ENCODE measurements at regions not wholly inside any gene's neighbourhood (a gene's known extent, or its start where the extent isn't known, plus 50 kb on each side); places are given as distances from the start of the nearest gene placed in this dataset.

DNA sequence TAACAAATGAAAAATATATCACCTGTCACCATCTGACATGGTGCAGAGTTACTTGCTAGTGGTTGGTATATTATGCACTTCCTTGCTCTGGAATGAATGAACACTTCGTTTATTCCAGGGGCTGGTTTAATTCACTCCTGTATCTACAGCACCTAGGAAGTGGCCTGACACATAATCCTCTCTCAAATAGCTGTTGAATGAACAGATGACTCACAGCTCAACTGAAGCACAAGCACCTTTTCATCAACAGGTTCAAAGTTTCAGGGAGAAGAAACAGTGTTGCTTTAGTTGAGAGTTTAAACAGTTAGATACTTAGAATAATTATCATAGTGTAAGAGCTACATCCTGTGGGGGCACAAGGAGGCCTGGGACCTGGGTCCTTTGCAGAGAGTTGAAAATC, 135.0 kb upstream of the DAP start:
- no peaks in the 10 kb centered on the region for H3K36me3 ChIP-seq

DNA sequence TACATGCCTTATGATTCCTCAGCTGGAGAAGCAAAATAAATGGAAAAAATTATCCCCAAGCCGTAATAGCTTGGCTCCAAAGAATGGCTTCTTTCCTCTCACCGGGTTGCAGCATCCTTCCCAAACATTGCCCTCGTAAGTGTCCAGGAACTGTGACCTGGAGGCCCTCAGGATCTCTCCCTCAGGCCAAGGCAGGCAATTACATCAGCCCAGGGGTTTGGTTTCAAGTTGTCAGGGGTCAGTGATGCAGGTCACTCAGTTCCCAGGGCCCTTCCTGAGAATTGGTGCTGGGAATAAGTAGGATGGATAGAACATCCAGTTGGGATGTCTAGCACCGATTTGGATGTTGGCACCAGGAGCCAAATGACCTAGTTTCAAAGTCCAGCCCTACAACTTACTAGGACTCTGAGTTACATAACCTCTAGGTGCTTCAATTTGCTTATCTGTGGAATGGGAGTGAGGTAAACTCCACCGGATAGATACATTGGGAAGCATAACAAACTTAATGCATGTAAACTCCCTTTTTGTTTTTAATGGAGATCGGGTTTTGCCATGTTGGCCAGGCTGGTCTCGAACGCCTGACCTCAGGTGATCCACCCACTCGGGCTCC, 133.5 kb upstream of the DAP start:
- Histone ChIP-seq H3K27me3 (no peaks in the 10 kb centered on the region), H3K4me3 (no peak overlapping the region), H3K4me1 (no peaks in the 10 kb centered on the region), H3K27ac (no peak overlapping the region), H3K36me3 (no peaks in the 10 kb centered on the region), H3K9me3 (no peaks in the 10 kb centered on the region)
- TF ChIP-seq, protein P1, sequence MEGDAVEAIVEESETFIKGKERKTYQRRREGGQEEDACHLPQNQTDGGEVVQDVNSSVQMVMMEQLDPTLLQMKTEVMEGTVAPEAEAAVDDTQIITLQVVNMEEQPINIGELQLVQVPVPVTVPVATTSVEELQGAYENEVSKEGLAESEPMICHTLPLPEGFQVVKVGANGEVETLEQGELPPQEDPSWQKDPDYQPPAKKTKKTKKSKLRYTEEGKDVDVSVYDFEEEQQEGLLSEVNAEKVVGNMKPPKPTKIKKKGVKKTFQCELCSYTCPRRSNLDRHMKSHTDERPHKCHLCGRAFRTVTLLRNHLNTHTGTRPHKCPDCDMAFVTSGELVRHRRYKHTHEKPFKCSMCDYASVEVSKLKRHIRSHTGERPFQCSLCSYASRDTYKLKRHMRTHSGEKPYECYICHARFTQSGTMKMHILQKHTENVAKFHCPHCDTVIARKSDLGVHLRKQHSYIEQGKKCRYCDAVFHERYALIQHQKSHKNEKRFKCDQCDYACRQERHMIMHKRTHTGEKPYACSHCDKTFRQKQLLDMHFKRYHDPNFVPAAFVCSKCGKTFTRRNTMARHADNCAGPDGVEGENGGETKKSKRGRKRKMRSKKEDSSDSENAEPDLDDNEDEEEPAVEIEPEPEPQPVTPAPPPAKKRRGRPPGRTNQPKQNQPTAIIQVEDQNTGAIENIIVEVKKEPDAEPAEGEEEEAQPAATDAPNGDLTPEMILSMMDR (IDR thresholded peaks at IDR 0.05) = no peak
- no peak for DNase-seq (ENCODE audit: low spot score)

More for the DNA sequence above, 135.0 kb upstream of the DAP start:
- TF ChIP-seq, protein P1 (IDR thresholded peaks at IDR 0.05) = no peak
- H3K27me3 ChIP-seq = no peaks in the 10 kb centered on the region
- H3K27ac ChIP-seq = no peak overlapping the region
- no peak overlapping the region for H3K4me3 ChIP-seq
- H3K9me3 ChIP-seq = no peaks in the 10 kb centered on the region
- H3K4me1 ChIP-seq = no peaks in the 10 kb centered on the region
- no peak for DNase-seq (ENCODE audit: low spot score)

DNA sequence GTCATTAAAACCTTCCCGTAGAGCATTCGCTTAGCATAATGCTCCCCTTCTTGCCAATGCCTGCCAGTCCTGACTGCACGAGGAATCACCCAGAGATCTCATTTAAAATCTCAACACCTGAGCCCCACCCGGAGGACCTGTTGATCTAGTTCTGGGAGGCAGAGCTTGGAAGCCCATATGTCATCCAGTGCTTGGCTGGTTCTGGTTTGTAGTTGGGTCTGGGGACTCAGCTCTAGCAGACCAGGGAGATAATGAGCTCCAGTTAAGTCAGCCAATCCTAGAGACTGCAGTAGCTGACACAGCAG, 131.8 kb upstream of the DAP start:
- H3K9me3 ChIP-seq = no peaks in the 10 kb centered on the region
- TF ChIP-seq, protein P1 (IDR thresholded peaks at IDR 0.05) = no peak
- no peak overlapping the region for H3K27ac ChIP-seq
- H3K4me1 ChIP-seq = no peaks in the 10 kb centered on the region
- H3K36me3 ChIP-seq = no peaks in the 10 kb centered on the region
- no peak for DNase-seq (ENCODE audit: low spot score)
- H3K27me3 ChIP-seq = no peaks in the 10 kb centered on the region
- H3K4me3 ChIP-seq = no peak overlapping the region

DNA sequence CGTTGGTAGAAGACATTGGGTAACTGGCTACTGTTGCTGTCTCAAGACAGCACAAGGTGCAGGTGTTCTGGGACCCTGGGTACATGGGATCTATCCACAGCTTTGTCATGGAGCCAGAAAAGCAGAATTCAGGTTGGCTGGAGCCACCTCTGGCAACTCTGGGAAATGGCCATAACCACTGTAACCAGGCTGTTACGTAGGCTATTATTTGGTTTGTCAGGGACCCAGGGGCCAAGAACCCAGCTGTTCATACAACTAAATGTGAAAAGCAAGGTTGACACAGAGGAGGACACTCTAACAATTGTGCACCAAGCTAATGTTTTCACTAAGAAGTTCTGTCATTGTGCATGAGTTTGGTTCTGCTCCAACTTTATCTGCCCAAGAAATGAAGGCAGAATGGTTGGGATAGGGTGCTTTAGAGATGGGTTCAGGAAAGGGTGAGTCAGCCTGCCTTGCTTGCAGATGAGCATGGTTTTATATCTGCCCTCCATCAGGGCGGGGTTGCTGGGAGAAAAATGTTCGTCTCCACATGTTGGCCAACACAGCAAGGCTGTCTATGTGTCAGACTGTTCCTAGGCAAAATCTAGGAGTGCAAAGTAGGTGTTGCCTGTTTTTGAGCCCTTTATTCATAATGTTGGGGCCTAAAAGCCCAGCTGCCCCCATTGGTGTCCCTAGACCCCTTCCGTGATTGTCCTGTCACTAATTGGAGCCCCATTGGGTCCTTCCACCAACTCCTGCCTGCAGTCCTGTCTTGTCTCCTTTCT, 131.3 kb upstream of the DAP start:
- no peak overlapping the region for H3K27ac ChIP-seq
- TF ChIP-seq, protein P1 (IDR thresholded peaks at IDR 0.05) = no peak
- no peak for DNase-seq (ENCODE audit: low spot score)
- no peaks in the 10 kb centered on the region for H3K36me3 ChIP-seq
- H3K4me1 ChIP-seq = no peaks in the 10 kb centered on the region
- H3K9me3 ChIP-seq = no peaks in the 10 kb centered on the region
- no peaks in the 10 kb centered on the region for H3K27me3 ChIP-seq
- no peak overlapping the region for H3K4me3 ChIP-seq

DNA sequence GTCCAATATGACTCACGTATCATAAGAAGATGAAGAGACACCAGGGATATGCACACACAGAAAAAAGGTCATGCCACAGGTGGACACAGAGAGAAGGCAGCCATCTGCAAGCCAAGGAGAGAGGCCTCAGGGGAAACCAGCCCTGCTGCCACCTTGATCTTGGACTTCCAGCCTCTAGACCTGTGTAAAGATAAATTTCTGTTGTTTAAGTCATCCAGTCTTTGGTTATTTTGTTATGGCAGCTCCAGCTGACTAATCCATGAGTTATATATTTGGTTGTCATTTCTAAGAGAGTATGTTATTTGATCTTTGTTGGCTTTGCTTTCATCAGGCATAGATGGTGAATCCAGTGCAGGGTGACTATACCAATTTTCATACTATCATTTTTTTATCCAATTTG, 130.2 kb upstream of the DAP start:
- Histone ChIP-seq H3K27ac (no peak overlapping the region), H3K27me3 (no peaks in the 10 kb centered on the region), H3K4me3 (no peak overlapping the region), H3K36me3 (no peaks in the 10 kb centered on the region), H3K4me1 (no peaks in the 10 kb centered on the region), H3K9me3 (no peaks in the 10 kb centered on the region)
- DNase-seq (ENCODE audit: low spot score) = no peak
- TF ChIP-seq, protein P1 (IDR thresholded peaks at IDR 0.05) = no peak

DNA sequence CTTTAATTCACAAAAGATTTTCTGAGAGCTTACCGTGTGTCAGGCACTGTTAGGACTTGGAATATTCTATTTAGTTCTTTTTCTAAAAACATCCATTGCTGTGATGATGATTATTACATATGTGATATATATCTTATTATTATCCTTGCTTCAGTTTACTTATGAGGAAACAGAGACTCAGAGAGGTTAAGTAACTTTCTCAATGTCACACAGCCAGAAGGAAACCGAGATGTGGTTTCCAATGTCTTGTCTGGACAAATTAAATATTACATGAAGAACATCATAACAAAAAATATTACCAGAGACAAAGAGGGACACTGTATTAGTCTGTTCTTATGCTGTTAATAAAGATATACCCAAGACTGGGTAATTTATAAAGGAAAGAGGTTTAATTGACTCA, 125.5 kb upstream of the DAP start:
- TF ChIP-seq, protein P1 (IDR thresholded peaks at IDR 0.05) = no peak
- H3K9me3 ChIP-seq = no peaks in the 10 kb centered on the region
- H3K27me3 ChIP-seq = no peaks in the 10 kb centered on the region
- no peaks in the 10 kb centered on the region for H3K36me3 ChIP-seq
- H3K4me1 ChIP-seq = no peaks in the 10 kb centered on the region
- no peak overlapping the region for H3K27ac ChIP-seq
- DNase-seq (ENCODE audit: low spot score) = no peak
- H3K4me3 ChIP-seq = no peak overlapping the region

All from right atrium auricular region (tissue), 2 donors.